ENCODE measurements at regions not wholly inside any gene's neighbourhood (a gene's known extent, or its start where the extent isn't known, plus 50 kb on each side); places are given as distances from the start of the nearest gene placed in this dataset.

DNA sequence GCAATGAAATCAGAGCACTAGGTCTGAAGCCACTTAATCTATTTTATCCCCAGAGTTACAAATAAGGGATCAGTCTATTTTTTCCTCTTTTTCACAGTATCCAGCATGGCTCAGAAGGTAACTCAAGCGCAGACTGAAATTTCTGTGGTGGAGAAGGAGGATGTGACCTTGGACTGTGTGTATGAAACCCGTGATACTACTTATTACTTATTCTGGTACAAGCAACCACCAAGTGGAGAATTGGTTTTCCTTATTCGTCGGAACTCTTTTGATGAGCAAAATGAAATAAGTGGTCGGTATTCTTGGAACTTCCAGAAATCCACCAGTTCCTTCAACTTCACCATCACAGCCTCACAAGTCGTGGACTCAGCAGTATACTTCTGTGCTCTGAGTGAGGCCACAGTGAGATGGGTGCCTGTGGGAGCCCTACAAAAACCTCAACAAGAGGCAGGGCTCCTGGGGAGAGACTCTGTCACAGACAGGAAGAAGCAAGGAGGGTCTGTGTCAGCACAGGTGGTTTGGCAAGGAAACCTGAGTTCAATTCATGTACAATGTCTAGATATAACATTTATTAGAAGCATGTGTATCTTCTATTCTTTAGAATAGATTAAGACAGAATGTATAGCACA, 334.3 kb upstream of the OR4E1 start (continued):
- TF ChIP-seq, protein P1, sequence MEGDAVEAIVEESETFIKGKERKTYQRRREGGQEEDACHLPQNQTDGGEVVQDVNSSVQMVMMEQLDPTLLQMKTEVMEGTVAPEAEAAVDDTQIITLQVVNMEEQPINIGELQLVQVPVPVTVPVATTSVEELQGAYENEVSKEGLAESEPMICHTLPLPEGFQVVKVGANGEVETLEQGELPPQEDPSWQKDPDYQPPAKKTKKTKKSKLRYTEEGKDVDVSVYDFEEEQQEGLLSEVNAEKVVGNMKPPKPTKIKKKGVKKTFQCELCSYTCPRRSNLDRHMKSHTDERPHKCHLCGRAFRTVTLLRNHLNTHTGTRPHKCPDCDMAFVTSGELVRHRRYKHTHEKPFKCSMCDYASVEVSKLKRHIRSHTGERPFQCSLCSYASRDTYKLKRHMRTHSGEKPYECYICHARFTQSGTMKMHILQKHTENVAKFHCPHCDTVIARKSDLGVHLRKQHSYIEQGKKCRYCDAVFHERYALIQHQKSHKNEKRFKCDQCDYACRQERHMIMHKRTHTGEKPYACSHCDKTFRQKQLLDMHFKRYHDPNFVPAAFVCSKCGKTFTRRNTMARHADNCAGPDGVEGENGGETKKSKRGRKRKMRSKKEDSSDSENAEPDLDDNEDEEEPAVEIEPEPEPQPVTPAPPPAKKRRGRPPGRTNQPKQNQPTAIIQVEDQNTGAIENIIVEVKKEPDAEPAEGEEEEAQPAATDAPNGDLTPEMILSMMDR (IDR thresholded peaks at IDR 0.05 in 2 of 3, conservative IDR thresholded peaks at IDR 0.05 in 1 of 3; ENCODE audit: borderline replicate concordance in 1 of 3, insufficient read depth in 1 of 3, low read depth in 2 of 3, low read length in 2 of 3) = no peak

DNA sequence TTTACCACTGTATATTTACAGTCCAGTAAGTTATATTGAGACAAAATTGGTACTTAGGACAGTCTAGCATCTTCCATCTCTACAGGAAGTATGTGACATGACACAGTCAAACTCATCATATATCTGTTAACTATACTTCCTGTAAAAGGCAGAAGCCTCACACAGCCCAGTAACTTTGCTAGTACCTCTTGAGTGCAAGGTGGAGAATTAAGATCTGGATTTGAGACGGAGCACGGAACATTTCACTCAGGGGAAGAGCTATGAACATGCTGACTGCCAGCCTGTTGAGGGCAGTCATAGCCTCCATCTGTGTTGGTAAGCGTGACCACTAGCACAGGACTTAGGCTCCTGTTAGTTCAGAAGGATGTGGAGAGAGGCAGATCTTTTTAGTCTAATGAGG, 333.7 kb upstream of the OR4E1 start:
- ChIA-PET POLR2A (no interaction called here), RAD21 (ENCODE audit: low non-redundant PET in 1 of 2, low total read pairs in 2 of 2, uncharacterized antibody in 2 of 2, unreplicated experiment in 2 of 2) (no interaction called here), CTCF (no interaction called here)
- Histone ChIP-seq H3K27ac (ENCODE audit: low read depth, low read length) (no peak overlapping the region), H2AFZ (ENCODE audit: low read depth, low read length, poor library complexity, severe bottlenecking) (no peak overlapping the region), H3K4me2 (ENCODE audit: low read length) (no peak overlapping the region), H3K4me1 (ENCODE audit: control insufficient read depth in 1 of 2, insufficient read depth in 2 of 2, low read length in 2 of 2) (no peaks in the 10 kb centered on the region), H3K79me2 (ENCODE audit: insufficient read depth, low read length) (no peaks in the 10 kb centered on the region), H3K4me3 (replicated peaks in 1 of 2; ENCODE audit: low read depth in 1 of 2, low read length in 2 of 2) (no peak overlapping the region), H4K20me1 (ENCODE audit: insufficient read depth) (no peaks in the 10 kb centered on the region), H3K9ac (ENCODE audit: low read length) (no peak overlapping the region), H3K9me2 (ENCODE audit: insufficient read depth) (no peaks in the 10 kb centered on the region), H3K36me3 (ENCODE audit: control insufficient read depth in 1 of 2, insufficient read depth in 2 of 2, low read length in 2 of 2) (no peaks in the 10 kb centered on the region), H3K27me3 (ENCODE audit: insufficient read depth, low read length) (peaks cover under 1% of the 10 kb centered on the region; the same call in 1 of the 2 replicates), H3K9me3 (ENCODE audit: control insufficient read depth in 1 of 2, insufficient read depth in 1 of 2, low read depth in 1 of 2, low read length in 2 of 2) (no peaks in the 10 kb centered on the region)
- no TSS peak for BruUV-seq (replicated peaks)
- no peak for ATAC-seq
- no peak for DNase-seq (ENCODE audit: low read depth, low spot score)
- TF ChIP-seq SP1 (IDR thresholded peaks at IDR 0.05; ENCODE audit: low read depth) (no peak), RAD21 (IDR thresholded peaks at IDR 0.05; ENCODE audit: low read depth) (no peak), TCF7L2 (IDR thresholded peaks at IDR 0.05; ENCODE audit: borderline replicate concordance, extremely low read depth, insufficient read depth, insufficient read length) (no peak), EZH2 (IDR thresholded peaks at IDR 0.05) (no peak), ELF1 (IDR thresholded peaks at IDR 0.05; ENCODE audit: borderline replicate concordance, low read depth) (no peak)
- TF ChIP-seq, protein P1 (IDR thresholded peaks at IDR 0.05 in 2 of 3, conservative IDR thresholded peaks at IDR 0.05 in 1 of 3; ENCODE audit: borderline replicate concordance in 1 of 3, insufficient read depth in 1 of 3, low read depth in 2 of 3, low read length in 2 of 3) = no peak
- intact Hi-C loops (cut with micrococcal nuclease) = no loop called here
